Skin epidermis (tissue), 12 donors: ENCODE measurements at regions not wholly inside any gene's neighbourhood (a gene's known extent, or its start where the extent isn't known, plus 50 kb on each side); places are given as distances from the start of the nearest gene placed in this dataset.
"Not testable (repeated sequence)": the region's sequence is repeated elsewhere in the genome, so short reads cannot be mapped to it uniquely, and the experiment has no call there.

Experiments used
- H3K27ac ChIP-seq, 21 experiments: fragments of 200-600 bp; sonication (generic) in 11 of 21; one replicate each; pipeline ENCODE4 v1.5.0; 2020; ENCODE audit warnings: mild to moderate bottlenecking in 3 of 21, inconsistent platforms in 2 of 21, moderate library complexity in 2 of 21
- H3K4me3 ChIP-seq, 7 experiments: fragments of 200-600 bp; sonication (generic) in 2 of 7; one replicate each; pipeline ENCODE4 v1.5.0; 2020; ENCODE audit warnings: inconsistent platforms in 2 of 7, mild to moderate bottlenecking in 2 of 7, moderate library complexity in 1 of 7

GRCh38 chr17:33944826-33945225 is 310.3 kb upstream of the CCL2 start:
- no peak overlapping the region for H3K4me3 ChIP-seq
- H3K27ac ChIP-seq = no peak overlapping the region

- no peak overlapping the region for H3K27ac ChIP-seq
- H3K4me3 ChIP-seq = no peak overlapping the region
Measured at GRCh38 chr17:33945646-33946546, 309.2 kb upstream of the CCL2 start.

- Histone ChIP-seq H3K27ac (no peak overlapping the region), H3K4me3 (no peak overlapping the region)
Measured at GRCh38 chr17:33947762-33948161, 307.3 kb upstream of the CCL2 start.

- H3K4me3 ChIP-seq = no peak overlapping the region
- no peak overlapping the region for H3K27ac ChIP-seq
Measured at GRCh38 chr17:33948309-33948708, 306.8 kb upstream of the CCL2 start.

- Histone ChIP-seq H3K4me3 (no peak overlapping the region), H3K27ac (no peak overlapping the region)
Measured at GRCh38 chr17:33949100-33949499, 306.0 kb upstream of the CCL2 start.

GRCh38 chr17:33950061-33950460 is 305.0 kb upstream of the CCL2 start:
- no peak overlapping the region for H3K4me3 ChIP-seq

GRCh38 chr17:33952425-33952824 is 302.7 kb upstream of the CCL2 start:
- Histone ChIP-seq H3K4me3 (no peak overlapping the region), H3K27ac (no peak overlapping the region)

More at GRCh38 chr17:33950061-33950460, 305.0 kb upstream of the CCL2 start:
- H3K27ac ChIP-seq = no peak overlapping the region

GRCh38 chr17:33954597-33954996 is 300.5 kb upstream of the CCL2 start:
- Histone ChIP-seq H3K4me3 (no peak overlapping the region), H3K27ac (no peak overlapping the region)

GRCh38 chr17:33955461-33955860 is 299.6 kb upstream of the CCL2 start:
- Histone ChIP-seq H3K27ac (no peak overlapping the region), H3K4me3 (no peak overlapping the region)

- not testable (repeated sequence) for H3K4me3 ChIP-seq, H3K27ac ChIP-seq
Measured at GRCh38 chr17:33959098-33959497, 296.0 kb upstream of the CCL2 start.

GRCh38 chr17:33962857-33963655 is 292.0 kb upstream of the CCL2 start:
- Histone ChIP-seq H3K4me3 (no peak overlapping the region), H3K27ac (no peak overlapping the region)

- Histone ChIP-seq H3K27ac (no peak overlapping the region), H3K4me3 (no peak overlapping the region)
Measured at GRCh38 chr17:33964344-33964979, 290.6 kb upstream of the CCL2 start.

- no peak overlapping the region for H3K27ac ChIP-seq
Measured at GRCh38 chr17:33966410-33967059, 288.6 kb upstream of the CCL2 start.

GRCh38 chr17:33967608-33968349 is 287.3 kb upstream of the CCL2 start:
- peak overlapping the region in 5 of 21 experiments; percentile 33 to 55 (median 49) for H3K27ac ChIP-seq

More at GRCh38 chr17:33966410-33967059, 288.6 kb upstream of the CCL2 start:
- H3K4me3 ChIP-seq = no peak overlapping the region

GRCh38 chr17:33968350-33969044 is 286.6 kb upstream of the CCL2 start:
- Histone ChIP-seq H3K4me3 (no peak overlapping the region), H3K27ac (peak overlapping the region in 5 of 21 experiments; percentile 33 to 55 (median 49))

More at GRCh38 chr17:33967608-33968349, 287.3 kb upstream of the CCL2 start:
- H3K4me3 ChIP-seq = no peak overlapping the region

GRCh38 chr17:33970279-33970678 is 284.8 kb upstream of the CCL2 start:
- no peak overlapping the region for H3K4me3 ChIP-seq
- no peak overlapping the region for H3K27ac ChIP-seq

- no peak overlapping the region for H3K27ac ChIP-seq
- H3K4me3 ChIP-seq = no peak overlapping the region
Measured at GRCh38 chr17:33972763-33973162, 282.3 kb upstream of the CCL2 start.

- Histone ChIP-seq H3K4me3 (no peak overlapping the region), H3K27ac (peak overlapping the region in 1 of 21 experiments; percentile 1)
Measured at GRCh38 chr17:33973491-33973890, 281.6 kb upstream of the CCL2 start.
